SW480 (cell line): ENCODE measurements at regions not wholly inside any gene's neighbourhood (a gene's known extent, or its start where the extent isn't known, plus 50 kb on each side); places are given as distances from the start of the nearest gene placed in this dataset.
"Not testable (repeated sequence)": the region's sequence is repeated elsewhere in the genome, so short reads cannot be mapped to it uniquely, and the experiment has no call there.

Experiments
- DNase-seq: peaks from one replicate; pipeline ENCODE4 v3.0.0-alpha.2; 2016; ENCODE audit warnings: low spot score

- DNase-seq = no peak
Observed at GRCh38 chr10:65628493-65629139, 1297.2 kb upstream of the LRRTM3 start.

- DNase-seq = no peak
Observed at GRCh38 chr10:65660006-65660405, 1265.8 kb upstream of the LRRTM3 start.

GRCh38 chr10:65670087-65670486 lies 1255.7 kb upstream of the LRRTM3 start:
- no peak for DNase-seq

GRCh38 chr10:65670596-65670995 lies 1255.2 kb upstream of the LRRTM3 start:
- DNase-seq = not testable (repeated sequence)

DNA sequence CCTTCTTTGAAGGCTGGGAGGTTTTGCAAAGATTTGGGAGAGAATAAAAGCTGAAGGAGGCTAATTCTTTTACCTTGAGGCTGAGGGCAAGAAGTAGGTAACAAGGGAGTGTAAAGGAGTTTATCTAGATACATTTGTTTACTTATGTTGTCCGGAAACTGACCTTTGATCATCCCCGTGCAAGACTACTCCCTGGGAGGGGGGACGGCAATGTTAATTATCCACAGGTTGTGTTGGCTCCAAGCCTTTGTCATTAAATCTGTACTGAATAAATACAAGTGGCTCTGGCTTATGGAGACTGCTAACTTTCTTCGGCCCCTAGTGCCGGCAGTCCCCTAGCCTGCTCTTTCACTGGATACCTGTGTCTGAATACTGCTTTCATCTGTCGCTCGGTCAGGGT lies 1250.6 kb upstream of the LRRTM3 start:
- no peak for DNase-seq

DNA sequence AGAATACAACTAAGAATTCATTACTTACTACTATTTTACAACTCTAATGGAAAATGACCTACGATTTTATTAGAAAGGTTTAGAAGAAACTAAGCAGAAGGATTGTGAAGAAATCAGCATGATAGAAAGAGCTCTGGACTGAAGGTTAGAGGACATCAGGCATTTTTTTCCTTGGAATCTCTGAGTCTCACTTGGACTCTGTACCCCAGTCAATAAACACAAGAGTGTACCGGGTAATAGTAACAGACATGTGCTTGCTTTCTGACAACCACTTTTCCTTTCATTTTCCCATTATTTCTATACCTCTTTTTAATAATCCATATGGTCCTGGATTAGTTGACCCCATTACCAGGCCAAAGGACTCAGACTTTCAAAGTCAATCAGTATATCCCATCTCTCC lies 1240.9 kb upstream of the LRRTM3 start:
- no peak for DNase-seq

DNA sequence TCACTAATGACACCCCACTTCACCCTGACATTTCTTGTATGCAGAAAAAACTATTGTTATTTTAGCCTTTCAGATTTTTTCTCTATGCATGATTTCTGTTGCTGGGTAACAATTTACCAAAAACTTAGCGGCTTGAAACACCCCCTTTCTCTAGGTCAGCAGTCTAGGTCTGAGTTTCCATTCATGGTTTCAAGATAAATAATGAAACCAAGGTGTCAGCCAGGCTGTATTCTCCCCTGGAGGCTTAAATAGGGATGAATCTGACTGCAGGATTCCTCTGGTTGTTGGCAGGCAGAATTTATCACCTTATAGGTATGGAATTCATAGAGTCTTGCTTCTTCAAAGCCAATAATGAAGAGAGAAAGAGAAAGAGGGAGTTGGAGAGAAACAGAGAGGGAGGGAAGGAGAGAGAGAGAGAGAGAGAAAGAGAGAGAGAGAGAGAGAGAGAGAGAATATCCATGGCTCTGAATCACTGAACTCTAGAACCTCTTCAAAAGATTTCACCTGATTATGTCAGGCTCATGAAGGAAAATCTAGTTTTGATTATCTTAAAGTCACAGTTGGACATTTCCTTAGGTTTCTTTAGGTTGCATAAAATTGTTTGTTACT lies 1224.6 kb upstream of the LRRTM3 start:
- no peak for DNase-seq

- no peak for DNase-seq
Observed at GRCh38 chr10:65708057-65708456, 1217.8 kb upstream of the LRRTM3 start.

DNA sequence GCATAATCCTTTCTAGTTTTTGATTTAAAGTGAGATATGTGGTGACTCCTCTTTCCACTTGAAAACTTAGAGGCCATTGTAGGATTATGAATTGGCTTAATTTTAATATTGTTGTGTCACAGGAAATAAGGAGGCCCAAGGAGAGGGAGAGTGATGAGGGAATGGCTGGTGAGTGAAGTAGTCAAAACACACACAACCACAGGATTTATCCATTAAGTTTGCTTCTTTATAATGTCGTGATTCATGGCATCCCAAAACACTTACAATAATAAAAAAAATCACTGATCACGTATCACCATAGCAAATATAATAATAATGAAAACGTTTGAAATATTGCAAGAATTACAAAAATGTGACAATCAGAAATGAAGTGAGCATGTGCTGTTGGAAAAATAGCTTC lies 1215.5 kb upstream of the LRRTM3 start:
- no peak for DNase-seq

GRCh38 chr10:65719790-65720189 lies 1206.0 kb upstream of the LRRTM3 start:
- no peak for DNase-seq

DNA sequence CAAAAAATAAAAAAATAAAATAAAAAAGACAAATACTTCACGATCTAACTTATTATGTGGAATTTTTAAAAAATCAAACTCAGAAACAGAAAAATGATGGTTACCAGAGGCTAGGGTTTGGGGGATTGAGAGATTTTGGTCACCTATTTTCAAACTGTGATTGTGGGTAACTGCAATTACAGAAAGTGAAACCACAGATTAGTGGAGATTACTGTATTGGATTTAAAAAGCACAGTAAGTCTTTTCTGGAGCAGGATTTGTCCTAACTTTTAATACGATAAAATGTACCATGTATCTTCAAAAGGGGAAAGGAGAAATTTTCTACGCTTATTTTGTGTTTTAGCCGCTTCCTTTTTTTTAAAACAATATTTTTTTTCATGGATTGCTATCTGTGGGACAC lies 1204.9 kb upstream of the LRRTM3 start:
- DNase-seq = no peak

DNA sequence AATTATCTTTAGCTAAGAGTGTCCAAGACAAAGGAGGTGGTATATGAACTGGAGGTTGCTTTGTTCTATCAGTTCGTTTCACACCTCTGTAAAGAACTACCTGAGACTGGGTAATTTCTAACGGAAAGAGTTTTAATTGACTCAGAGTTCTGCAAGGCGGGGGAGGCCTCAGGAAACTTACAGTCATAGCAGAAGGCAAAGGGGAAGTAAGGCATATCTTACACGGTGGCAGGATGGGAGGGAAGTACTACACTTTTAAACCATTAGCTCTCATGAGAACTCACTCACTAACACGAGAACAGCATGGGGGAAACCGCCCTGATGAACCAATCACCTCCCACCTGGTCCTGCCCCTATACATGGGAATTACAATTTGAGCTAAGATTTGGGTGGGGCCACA lies 1202.3 kb upstream of the LRRTM3 start:
- DNase-seq = no peak

GRCh38 chr10:65735382-65735781 lies 1190.5 kb upstream of the LRRTM3 start:
- no peak for DNase-seq

GRCh38 chr10:65742906-65743305 lies 1182.9 kb upstream of the LRRTM3 start:
- no peak for DNase-seq

DNA sequence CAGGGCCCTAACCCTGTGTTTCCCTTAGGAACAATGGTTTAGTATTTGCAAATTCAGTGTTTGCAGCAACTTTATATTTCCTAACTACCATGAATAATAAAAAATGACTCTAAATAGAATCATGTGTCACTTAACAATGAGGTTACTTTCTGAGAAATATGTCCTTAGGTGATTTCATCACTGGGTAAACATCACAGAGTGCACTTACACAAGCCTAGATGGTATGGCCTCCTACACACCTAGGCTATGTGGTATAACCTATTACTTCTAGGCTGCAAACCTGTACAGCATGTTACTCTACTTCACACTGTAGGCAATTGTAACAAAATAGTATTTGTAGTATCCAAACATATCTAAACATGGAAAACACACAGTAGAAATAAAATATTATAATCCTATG lies 1174.6 kb upstream of the LRRTM3 start:
- DNase-seq = no peak

DNA sequence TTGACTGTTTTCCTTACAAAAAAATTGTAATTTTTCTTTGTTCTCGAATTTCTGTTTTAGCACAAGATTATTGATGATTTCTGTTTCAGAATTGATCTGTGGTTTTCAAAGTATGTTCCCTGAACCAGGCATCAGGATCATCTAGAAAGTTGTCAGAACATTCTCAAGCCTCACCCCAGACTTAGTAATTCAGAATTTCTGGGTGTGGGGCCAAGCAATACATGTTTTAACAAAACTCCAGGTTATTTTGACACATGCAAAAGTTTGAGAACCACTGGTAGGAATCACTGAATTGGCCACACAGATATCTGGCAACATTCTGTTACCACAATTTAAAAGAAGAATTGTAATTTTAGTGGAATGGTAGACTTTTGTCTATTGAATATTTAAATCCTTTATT lies 1173.9 kb upstream of the LRRTM3 start:
- DNase-seq = no peak

- no peak for DNase-seq
Observed at GRCh38 chr10:65753532-65753931, 1172.3 kb upstream of the LRRTM3 start.

- no peak for DNase-seq
Observed at GRCh38 chr10:65754112-65754511, 1171.7 kb upstream of the LRRTM3 start.

GRCh38 chr10:65762311-65762710 lies 1163.5 kb upstream of the LRRTM3 start:
- no peak for DNase-seq

DNA sequence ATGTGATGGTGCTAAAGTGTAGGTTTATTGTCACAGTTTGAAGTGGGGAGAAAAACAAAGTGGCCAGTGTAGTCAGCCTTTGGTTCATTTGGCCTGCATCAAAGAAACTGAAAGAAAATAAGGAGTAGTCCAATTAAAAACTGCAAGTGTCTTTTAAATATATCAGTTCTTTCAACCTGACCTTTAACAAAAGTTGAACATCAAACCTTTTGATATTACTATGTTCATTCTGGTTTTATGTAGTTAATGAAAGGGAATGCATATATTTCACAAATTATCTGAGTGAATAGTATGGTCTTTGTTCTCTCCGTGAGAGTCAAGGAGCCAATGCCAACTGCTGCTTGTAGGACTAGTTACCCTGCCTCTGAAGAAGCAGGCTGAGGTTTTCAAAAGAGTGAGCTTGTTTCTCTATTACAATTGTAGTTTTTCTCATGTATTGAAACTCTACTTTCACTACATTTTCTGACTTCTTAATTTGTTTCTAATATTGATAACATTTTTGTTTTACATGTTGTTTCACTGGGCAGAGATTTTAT lies 1160.8 kb upstream of the LRRTM3 start:
- DNase-seq = no peak

- DNase-seq = no peak
Observed at GRCh38 chr10:65769828-65770227, 1156.0 kb upstream of the LRRTM3 start.

- DNase-seq = no peak
Observed at GRCh38 chr10:65778753-65779152, 1147.1 kb upstream of the LRRTM3 start.

GRCh38 chr10:65779985-65780384 lies 1145.9 kb upstream of the LRRTM3 start:
- no peak for DNase-seq

DNA sequence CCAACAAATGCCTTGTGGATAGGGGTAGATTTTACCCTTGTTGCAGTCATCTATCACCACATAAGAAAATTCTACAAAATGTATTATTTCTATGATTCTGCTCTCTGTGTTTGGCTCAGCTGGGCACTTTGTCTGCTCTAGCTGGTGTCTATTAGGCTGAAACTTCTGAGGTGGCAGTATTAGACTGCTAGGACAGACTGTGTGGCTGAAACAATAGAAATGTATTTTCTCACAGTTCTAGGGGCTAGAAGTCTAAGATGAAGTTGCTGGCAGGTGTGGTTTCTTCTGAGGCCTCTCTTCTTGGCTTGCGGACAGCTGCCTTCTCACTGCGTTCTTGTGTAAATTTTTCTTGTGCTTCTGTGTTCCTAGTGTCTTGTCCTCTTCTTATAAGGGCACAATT lies 1139.6 kb upstream of the LRRTM3 start:
- DNase-seq = no peak
